ENCODE measurements at regions not wholly inside any gene's neighbourhood (a gene's known extent, or its start where the extent isn't known, plus 50 kb on each side); places are given as distances from the start of the nearest gene placed in this dataset.

- TF ChIP-seq, protein P1, sequence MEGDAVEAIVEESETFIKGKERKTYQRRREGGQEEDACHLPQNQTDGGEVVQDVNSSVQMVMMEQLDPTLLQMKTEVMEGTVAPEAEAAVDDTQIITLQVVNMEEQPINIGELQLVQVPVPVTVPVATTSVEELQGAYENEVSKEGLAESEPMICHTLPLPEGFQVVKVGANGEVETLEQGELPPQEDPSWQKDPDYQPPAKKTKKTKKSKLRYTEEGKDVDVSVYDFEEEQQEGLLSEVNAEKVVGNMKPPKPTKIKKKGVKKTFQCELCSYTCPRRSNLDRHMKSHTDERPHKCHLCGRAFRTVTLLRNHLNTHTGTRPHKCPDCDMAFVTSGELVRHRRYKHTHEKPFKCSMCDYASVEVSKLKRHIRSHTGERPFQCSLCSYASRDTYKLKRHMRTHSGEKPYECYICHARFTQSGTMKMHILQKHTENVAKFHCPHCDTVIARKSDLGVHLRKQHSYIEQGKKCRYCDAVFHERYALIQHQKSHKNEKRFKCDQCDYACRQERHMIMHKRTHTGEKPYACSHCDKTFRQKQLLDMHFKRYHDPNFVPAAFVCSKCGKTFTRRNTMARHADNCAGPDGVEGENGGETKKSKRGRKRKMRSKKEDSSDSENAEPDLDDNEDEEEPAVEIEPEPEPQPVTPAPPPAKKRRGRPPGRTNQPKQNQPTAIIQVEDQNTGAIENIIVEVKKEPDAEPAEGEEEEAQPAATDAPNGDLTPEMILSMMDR (IDR thresholded peaks at IDR 0.05; ENCODE audit: insufficient read depth, low read length) = no peak
- TF ChIP-seq, protein P2, sequence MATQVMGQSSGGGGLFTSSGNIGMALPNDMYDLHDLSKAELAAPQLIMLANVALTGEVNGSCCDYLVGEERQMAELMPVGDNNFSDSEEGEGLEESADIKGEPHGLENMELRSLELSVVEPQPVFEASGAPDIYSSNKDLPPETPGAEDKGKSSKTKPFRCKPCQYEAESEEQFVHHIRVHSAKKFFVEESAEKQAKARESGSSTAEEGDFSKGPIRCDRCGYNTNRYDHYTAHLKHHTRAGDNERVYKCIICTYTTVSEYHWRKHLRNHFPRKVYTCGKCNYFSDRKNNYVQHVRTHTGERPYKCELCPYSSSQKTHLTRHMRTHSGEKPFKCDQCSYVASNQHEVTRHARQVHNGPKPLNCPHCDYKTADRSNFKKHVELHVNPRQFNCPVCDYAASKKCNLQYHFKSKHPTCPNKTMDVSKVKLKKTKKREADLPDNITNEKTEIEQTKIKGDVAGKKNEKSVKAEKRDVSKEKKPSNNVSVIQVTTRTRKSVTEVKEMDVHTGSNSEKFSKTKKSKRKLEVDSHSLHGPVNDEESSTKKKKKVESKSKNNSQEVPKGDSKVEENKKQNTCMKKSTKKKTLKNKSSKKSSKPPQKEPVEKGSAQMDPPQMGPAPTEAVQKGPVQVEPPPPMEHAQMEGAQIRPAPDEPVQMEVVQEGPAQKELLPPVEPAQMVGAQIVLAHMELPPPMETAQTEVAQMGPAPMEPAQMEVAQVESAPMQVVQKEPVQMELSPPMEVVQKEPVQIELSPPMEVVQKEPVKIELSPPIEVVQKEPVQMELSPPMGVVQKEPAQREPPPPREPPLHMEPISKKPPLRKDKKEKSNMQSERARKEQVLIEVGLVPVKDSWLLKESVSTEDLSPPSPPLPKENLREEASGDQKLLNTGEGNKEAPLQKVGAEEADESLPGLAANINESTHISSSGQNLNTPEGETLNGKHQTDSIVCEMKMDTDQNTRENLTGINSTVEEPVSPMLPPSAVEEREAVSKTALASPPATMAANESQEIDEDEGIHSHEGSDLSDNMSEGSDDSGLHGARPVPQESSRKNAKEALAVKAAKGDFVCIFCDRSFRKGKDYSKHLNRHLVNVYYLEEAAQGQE (IDR thresholded peaks at IDR 0.05; ENCODE audit: insufficient replicate concordance, low read depth) = no peak
- TF ChIP-seq GABPA (IDR thresholded peaks at IDR 0.05; ENCODE audit: low read depth) = no peak
Observed at GRCh38 chr5:159543326-159543725, 213.0 kb upstream of the IL12B start.
